HepG2 (cell line): ENCODE measurements at regions not wholly inside any gene's neighbourhood (a gene's known extent, or its start where the extent isn't known, plus 50 kb on each side); places are given as distances from the start of the nearest gene placed in this dataset.

Experiments
- ATAC-seq: fragments of 200-7000 bp; cut with Tn5 transposase; 3 replicates; pipeline ENCODE4 v1.9.1; 2020; ENCODE audit warnings: mild to moderate bottlenecking, moderate library complexity
- BruUV-seq: library from RNA; stranded (reverse); fragments of 400-500 nt; replicated peaks from 2 replicates; lab custom pipeline; 2021; lab: Mats Ljungman, UMichigan
- CTCF ChIA-PET: fragments of 300-600 bp; formaldehyde crosslinking; extraction: SDS; loops from one replicate; lab custom pipeline; 2021; ENCODE audit warnings: low total read pairs, inconsistent platforms, low intra/inter-chr PET ratio; lab: Yijun Ruan, JAX
- POLR2A ChIA-PET: fragments of 350-600 bp; sonication (Branson Sonifier 250); formaldehyde crosslinking; loops from one replicate; lab custom pipeline; 2020; ENCODE audit warnings: antibody characterized with exemption, inconsistent platforms; lab: Yijun Ruan, JAX
- DNase-seq: peaks from one replicate; pipeline ENCODE4 v3.0.0-alpha.2; 2015; ENCODE audit warnings: low spot score
- FAIRE-seq: peaks from 3 replicates; lab custom pipeline; 2011; peaks lifted over from hg19 to GRCh38; lab: Jason Lieb, UNC
- H2AFZ ChIP-seq: one replicate; pipeline ENCODE4 v1.6.1; 2011; ENCODE audit warnings: low read length, inconsistent platforms
- H3K27ac ChIP-seq: fragments of 300-600 bp; 3 replicates; pipeline ENCODE4 v1.8.0; 2011; ENCODE audit warnings: mixed run types, mild to moderate bottlenecking, mixed read lengths, low read length, inconsistent platforms; ENCODE audit not compliant: insufficient read depth; ENCODE audit errors: extremely low read length
- H3K27me3 ChIP-seq, 2 experiments: fragments of 200-600 bp in 1 of 2; 2 replicates in 1 of 2; 3 replicates in 1 of 2; pipeline versions ENCODE4 v1.6.0 to v1.8.0; 2011; ENCODE audit warnings: low read length in 2 of 2, mild to moderate bottlenecking in 2 of 2, moderate library complexity in 2 of 2, inconsistent platforms in 1 of 2; ENCODE audit not compliant: insufficient read depth in 2 of 2, control insufficient read depth in 1 of 2
- H3K36me3 ChIP-seq, 2 experiments: fragments of 200-600 bp in 1 of 2; replicated peaks in 1 of 2; 2 replicates in 1 of 2; 3 replicates in 1 of 2; pipeline versions ENCODE4 v1.5.1 to v1.8.0; 2011; ENCODE audit warnings: low read length in 2 of 2, inconsistent platforms in 1 of 2; ENCODE audit not compliant: insufficient read depth in 2 of 2, control insufficient read depth in 1 of 2
- H3K4me1 ChIP-seq: 2 replicates; pipeline ENCODE4 v1.5.1; 2012; ENCODE audit warnings: low read length, inconsistent platforms; ENCODE audit not compliant: insufficient read depth
- H3K4me2 ChIP-seq: 2 replicates; pipeline ENCODE4 v1.6.0; 2011; ENCODE audit warnings: low read depth, low read length, inconsistent platforms
- H3K4me3 ChIP-seq, 3 experiments: fragments of 200-600 bp in 1 of 3; sonication (generic), shearing (Covaris generic) in 1 of 3; replicated peaks in 1 of 3; 2 replicates each; pipeline ENCODE4 v1.5.1; 2011 to 2016; ENCODE audit warnings: low read length in 3 of 3, inconsistent platforms in 2 of 3, low read depth in 2 of 3, mild to moderate bottlenecking in 2 of 3, control low read depth in 1 of 3, mixed read lengths in 1 of 3; ENCODE audit not compliant: insufficient read depth in 1 of 3
- H3K79me2 ChIP-seq: one replicate; pipeline ENCODE4 v1.6.1; 2011; ENCODE audit warnings: low read length, inconsistent platforms; ENCODE audit not compliant: insufficient read depth
- H3K9ac ChIP-seq: 2 replicates; pipeline ENCODE4 v1.6.0; 2011; ENCODE audit warnings: mild to moderate bottlenecking, low read depth, low read length, inconsistent platforms; ENCODE audit not compliant: insufficient read depth
- H3K9me3 ChIP-seq: 2 replicates; pipeline ENCODE4 v1.5.1; 2012; ENCODE audit warnings: mild to moderate bottlenecking, low read length
- H4K20me1 ChIP-seq: 2 replicates; pipeline ENCODE4 v1.6.0; 2011; ENCODE audit warnings: inconsistent platforms, mild to moderate bottlenecking, low read length, moderate library complexity; ENCODE audit not compliant: insufficient read depth
- DDIT3 ChIP-seq: sonication (generic); formaldehyde crosslinking; IDR thresholded peaks from 2 replicates; pipeline ENCODE4 v1.4.0; 2020; ENCODE audit warnings: mild to moderate bottlenecking, missing genetic modification reagents
- FOXA3 ChIP-seq: IDR thresholded peaks from 2 replicates; pipeline ENCODE4 v1.6.1; 2016; ENCODE audit warnings: missing genetic modification reagents, missing compliant biosample characterization
- KDM5B ChIP-seq: sonication (generic); formaldehyde crosslinking; IDR thresholded peaks from 2 replicates; pipeline ENCODE4 v1.4.0; 2020; ENCODE audit warnings: missing genetic modification reagents, mild to moderate bottlenecking, borderline replicate concordance
- MED1 ChIP-seq: sonication (generic); formaldehyde crosslinking; IDR thresholded peaks from 2 replicates; pipeline ENCODE4 v1.4.0; 2020; ENCODE audit warnings: missing genetic modification reagents
- MXD1 ChIP-seq: sonication (generic); formaldehyde crosslinking; IDR thresholded peaks from 2 replicates; pipeline ENCODE4 v1.4.0; 2020; ENCODE audit warnings: mild to moderate bottlenecking, missing genetic modification reagents
- NCOA1 ChIP-seq: sonication (generic); formaldehyde crosslinking; IDR thresholded peaks from 2 replicates; pipeline ENCODE4 v1.9.0; 2021; ENCODE audit warnings: missing genetic modification reagents
- TMF1 ChIP-seq: sonication (generic); formaldehyde crosslinking; IDR thresholded peaks from 2 replicates; pipeline ENCODE4 v1.8.1; 2022; ENCODE audit warnings: low read depth, missing genetic modification reagents
- U2AF2 ChIP-seq: fragments of 200-400 bp; formaldehyde crosslinking; IDR thresholded peaks from 2 replicates; pipeline ENCODE4 v1.6.1; 2017; ENCODE audit warnings: low read depth, mild to moderate bottlenecking, low read length
- ZNF143 ChIP-seq: sonication (generic); formaldehyde crosslinking; IDR thresholded peaks from 2 replicates; pipeline ENCODE4 v1.4.0; 2020; ENCODE audit warnings: missing genetic modification reagents
- ZNF414 ChIP-seq: sonication (generic); formaldehyde crosslinking; IDR thresholded peaks from 2 replicates; pipeline ENCODE4 v1.5.0; 2020; ENCODE audit warnings: missing genetic modification reagents
- ZNF567 ChIP-seq: sonication (generic); formaldehyde crosslinking; IDR thresholded peaks from 2 replicates; pipeline ENCODE4 v1.8.1; 2023; ENCODE audit warnings: mild to moderate bottlenecking, missing genetic modification reagents, borderline replicate concordance
- ZNF674 ChIP-seq: sonication (generic); formaldehyde crosslinking; IDR thresholded peaks from 2 replicates; pipeline ENCODE4 v1.5.0; 2020; ENCODE audit warnings: low read depth, mild to moderate bottlenecking, missing genetic modification reagents
- WGBS: methylation state at CpG from one replicate; pipeline ENCODE4 v1.1.6; 2017; ENCODE audit warnings: low lambda C conversion rate; 5-methylcytosine and 5-hydroxymethylcytosine counted together
- in situ Hi-C: cut with HindIII; loops from 2 replicates; pipeline ENCODE4 v1.10.0; 2017; ENCODE audit warnings: low pct_unique_long_range_greater_than_20kb; ENCODE audit not compliant: extremely low pct_ligation_motif_present
- intact Hi-C: fragments of 100-400 bp; cut with micrococcal nuclease; formaldehyde crosslinking; loops from one replicate; pipeline ENCODE4 v1.10.0; 2022; ENCODE audit not compliant: unreplicated experiment

- no peaks in the 10 kb centered on the region for H3K79me2 ChIP-seq
- no peak overlapping the region for H3K27ac ChIP-seq
- in situ Hi-C loops (no loop called here), intact Hi-C loops (no loop called here)
- no peaks in the 10 kb centered on the region for H3K9me3 ChIP-seq
- BruUV-seq = no TSS peak
- ChIA-PET POLR2A (no interaction called here), CTCF (no interaction called here)
- no peak for TF ChIP-seq ZNF567 (CRISPR knock-in tag)
- no peak for TF ChIP-seq U2AF2
- TF ChIP-seq FOXA3 (CRISPR knock-in tag) = no peak
- no peak for TF ChIP-seq TMF1
- TF ChIP-seq DDIT3 (CRISPR knock-in tag) = no peak
- TF ChIP-seq MED1 (CRISPR knock-in tag) = no peak
- no peak for TF ChIP-seq MXD1 (CRISPR knock-in tag)
- no peak overlapping the region for H2AFZ ChIP-seq
- peaks cover 0 to 5% of the 10 kb centered on the region in 2 experiments; a peak in 1 of 5 replicates for H3K27me3 ChIP-seq
- H3K9ac ChIP-seq = no peak overlapping the region
- ATAC-seq = no peak
- FAIRE-seq = no peak
- no peaks in the 10 kb centered on the region for H3K4me1 ChIP-seq
- no peaks in the 10 kb centered on the region for H4K20me1 ChIP-seq
- no peaks in the 10 kb centered on the region for H3K36me3 ChIP-seq
- no peak for DNase-seq
- H3K4me3 ChIP-seq = no peak overlapping the region
- H3K4me2 ChIP-seq = no peak overlapping the region
These were observed 193.3 kb downstream of the LY86 start for GRCh38 chr6:6781873-6782227.

- H3K79me2 ChIP-seq = no peaks in the 10 kb centered on the region
- no peak overlapping the region for H3K9ac ChIP-seq
- no peak overlapping the region for H2AFZ ChIP-seq
- ChIA-PET CTCF (no interaction called here), POLR2A (no interaction called here)
- H3K9me3 ChIP-seq = no peaks in the 10 kb centered on the region
- no peaks in the 10 kb centered on the region for H4K20me1 ChIP-seq
- no peak overlapping the region for H3K27ac ChIP-seq
- no peaks in the 10 kb centered on the region for H3K36me3 ChIP-seq
- no TSS peak for BruUV-seq
- no peak for ATAC-seq
- no peak for DNase-seq
- no peak for FAIRE-seq
- H3K4me2 ChIP-seq = no peak overlapping the region
- no peak overlapping the region for H3K4me3 ChIP-seq
- no peaks in the 10 kb centered on the region for H3K4me1 ChIP-seq
- peaks cover 0 to 5% of the 10 kb centered on the region in 2 experiments; a peak in 2 of 5 replicates for H3K27me3 ChIP-seq
- WGBS = 40% methylated on average over 2 of the region's 2 CpGs
- intact Hi-C loops = no loop called here
- TF ChIP-seq KDM5B (CRISPR knock-in tag) (no peak), ZNF414 (no peak), ZNF143 (no peak), NCOA1 (no peak), ZNF674 (no peak)
- TF ChIP-seq, all 625 proteins: peak for 0
- in situ Hi-C loops = no loop called here
These were observed 195.2 kb downstream of the LY86 start for GRCh38 chr6:6783721-6784120.
